Fibroblast of mammary gland (primary cell): ENCODE measurements at regions not wholly inside any gene's neighbourhood (a gene's known extent, or its start where the extent isn't known, plus 50 kb on each side); places are given as distances from the start of the nearest gene placed in this dataset.

ENCODE experiments used
- DNase-seq: peaks from one replicate; pipeline ENCODE4 v3.0.0-alpha.2; 2010; ENCODE audit warnings: low read depth
- H3K4me3 ChIP-seq: 2 replicates; pipeline ENCODE4 v1.5.1; 2011; ENCODE audit warnings: low read depth, mild to moderate bottlenecking, low read length, moderate library complexity; ENCODE audit not compliant: control insufficient read depth
- TF ChIP-seq, protein P1 (sequence below): conservative IDR thresholded peaks from 2 replicates; pipeline ENCODE4 v1.5.1; 2011; ENCODE audit warnings: low read depth, low read length, inconsistent platforms; ENCODE audit not compliant: control insufficient read depth, insufficient read depth

DNA sequence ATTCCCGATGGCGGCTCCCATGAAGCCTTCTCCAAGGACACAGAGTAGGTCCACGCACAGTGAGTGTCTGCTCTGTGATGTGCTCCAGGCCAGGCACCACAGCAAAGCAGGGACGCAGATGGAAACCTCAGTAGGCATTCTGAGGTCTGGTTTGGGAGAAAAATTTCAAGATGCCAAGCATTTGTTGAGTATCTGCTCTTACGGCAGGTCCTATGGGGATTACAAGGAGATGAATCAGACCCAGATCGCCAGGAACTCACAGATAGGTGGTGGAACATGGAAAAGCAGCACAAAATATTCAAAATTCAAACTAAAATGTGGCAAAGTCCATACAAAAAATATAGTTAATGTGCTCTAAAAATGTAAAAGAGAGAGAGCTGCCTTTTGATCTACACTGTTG, 684.9 kb upstream of the TMEM132C start:
- DNase-seq, result peak; percentile 33
- no peak overlapping the region for H3K4me3 ChIP-seq
- TF ChIP-seq, protein P1, sequence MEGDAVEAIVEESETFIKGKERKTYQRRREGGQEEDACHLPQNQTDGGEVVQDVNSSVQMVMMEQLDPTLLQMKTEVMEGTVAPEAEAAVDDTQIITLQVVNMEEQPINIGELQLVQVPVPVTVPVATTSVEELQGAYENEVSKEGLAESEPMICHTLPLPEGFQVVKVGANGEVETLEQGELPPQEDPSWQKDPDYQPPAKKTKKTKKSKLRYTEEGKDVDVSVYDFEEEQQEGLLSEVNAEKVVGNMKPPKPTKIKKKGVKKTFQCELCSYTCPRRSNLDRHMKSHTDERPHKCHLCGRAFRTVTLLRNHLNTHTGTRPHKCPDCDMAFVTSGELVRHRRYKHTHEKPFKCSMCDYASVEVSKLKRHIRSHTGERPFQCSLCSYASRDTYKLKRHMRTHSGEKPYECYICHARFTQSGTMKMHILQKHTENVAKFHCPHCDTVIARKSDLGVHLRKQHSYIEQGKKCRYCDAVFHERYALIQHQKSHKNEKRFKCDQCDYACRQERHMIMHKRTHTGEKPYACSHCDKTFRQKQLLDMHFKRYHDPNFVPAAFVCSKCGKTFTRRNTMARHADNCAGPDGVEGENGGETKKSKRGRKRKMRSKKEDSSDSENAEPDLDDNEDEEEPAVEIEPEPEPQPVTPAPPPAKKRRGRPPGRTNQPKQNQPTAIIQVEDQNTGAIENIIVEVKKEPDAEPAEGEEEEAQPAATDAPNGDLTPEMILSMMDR, result no peak

- TF ChIP-seq, protein P1, result no peak
- H3K4me3 ChIP-seq, result no peak overlapping the region
- peak; percentile 33 for DNase-seq
These were observed 683.9 kb upstream of the TMEM132C start for GRCh38 chr12:127583041-127583440.

DNA sequence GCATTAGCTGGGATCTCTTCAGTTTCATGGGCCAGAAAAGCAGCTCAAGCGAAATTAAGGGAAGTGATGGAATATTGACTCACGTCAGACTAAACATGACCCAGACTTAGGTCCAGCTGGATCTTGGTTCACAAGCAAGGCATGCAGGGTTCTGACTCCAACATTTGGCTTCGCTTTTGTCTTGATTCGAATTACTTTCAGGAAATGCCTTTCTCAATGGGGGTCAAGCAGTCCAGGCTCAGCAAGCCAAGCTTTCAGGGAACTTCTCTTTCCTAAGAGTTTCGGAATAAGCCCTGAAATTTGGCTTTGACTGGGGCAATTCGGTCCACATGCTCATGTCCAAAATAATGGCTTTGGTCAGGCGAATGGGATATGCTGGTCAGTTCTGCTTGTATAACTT, 678.7 kb upstream of the TMEM132C start:
- DNase-seq, result peak; percentile 92
- H3K4me3 ChIP-seq, result no peak overlapping the region
- TF ChIP-seq, protein P1, result no peak

GRCh38 chr12:127589541-127589940, 677.4 kb upstream of the TMEM132C start:
- no peak overlapping the region for H3K4me3 ChIP-seq
- TF ChIP-seq, protein P1, result no peak
- DNase-seq, result no peak

GRCh38 chr12:127590868-127591267, 676.1 kb upstream of the TMEM132C start:
- TF ChIP-seq, protein P1, result no peak
- H3K4me3 ChIP-seq, result no peak overlapping the region
- DNase-seq, result no peak

DNA sequence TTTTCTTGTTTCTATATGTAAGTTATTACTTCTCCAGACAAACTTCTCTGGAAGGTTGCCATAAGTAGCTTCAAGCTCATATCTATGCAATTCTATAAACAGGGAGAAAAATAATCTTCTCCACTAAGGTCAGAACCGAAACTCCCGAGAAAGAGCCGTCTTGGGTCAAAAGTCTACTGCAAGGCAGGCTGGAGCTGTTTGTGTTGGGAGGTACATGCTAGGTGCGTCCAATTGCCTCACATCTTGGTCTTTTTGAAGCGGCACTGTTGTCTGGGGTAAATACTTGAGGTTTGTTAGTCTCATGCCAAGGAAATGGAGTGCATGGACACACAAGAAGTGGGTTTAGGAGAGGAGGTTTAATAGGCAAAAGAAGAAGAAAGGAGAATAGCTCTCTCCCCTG, 674.7 kb upstream of the TMEM132C start:
- no peak overlapping the region for H3K4me3 ChIP-seq
- no peak for DNase-seq
- TF ChIP-seq, protein P1, result no peak

DNA sequence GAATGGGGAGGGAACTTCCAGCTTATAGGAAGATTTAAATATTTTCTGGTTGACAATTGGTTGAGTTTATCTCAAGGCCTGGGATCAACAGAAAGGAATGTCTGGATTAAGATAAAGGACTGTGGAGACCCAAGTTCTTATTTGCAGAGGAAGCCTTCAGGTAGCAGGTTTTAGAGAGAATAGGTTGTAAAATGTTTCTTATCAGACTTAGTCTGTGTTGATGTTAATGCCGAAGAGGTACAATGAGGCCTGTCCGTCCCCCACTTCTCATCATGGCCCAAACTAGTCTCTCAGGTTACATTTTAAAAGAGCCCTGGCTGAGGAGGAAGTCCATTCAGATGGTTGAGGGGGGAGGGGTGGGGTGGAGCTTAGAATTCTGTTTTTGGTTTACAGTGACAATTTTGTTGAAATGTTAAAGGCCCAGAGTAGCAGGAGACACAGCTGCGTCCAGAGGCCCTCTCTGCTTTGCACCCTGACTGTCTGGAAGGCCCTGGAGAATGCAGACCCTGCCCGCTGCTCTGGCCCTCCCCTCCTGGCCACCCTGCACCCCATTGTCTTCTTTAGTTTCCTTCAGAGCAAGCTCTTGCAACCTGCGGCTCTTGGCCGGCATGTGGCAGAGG, 672.5 kb upstream of the TMEM132C start:
- TF ChIP-seq, protein P1, result no peak
- no peak overlapping the region for H3K4me3 ChIP-seq
- no peak for DNase-seq
